ENCODE measurements at regions not wholly inside any gene's neighbourhood (a gene's known extent, or its start where the extent isn't known, plus 50 kb on each side); places are given as distances from the start of the nearest gene placed in this dataset.

- Histone ChIP-seq H3K27me3 (no peaks in the 10 kb centered on the region), H3K9me3 (no peaks in the 10 kb centered on the region), H3K4me3 (no peak overlapping the region), H3K27ac (no peak overlapping the region), H3K36me3 (no peaks in the 10 kb centered on the region), H3K4me1 (no peaks in the 10 kb centered on the region)
- no peak for DNase-seq
- intact Hi-C loops (cut with DNase I), result no loop called here
- 82 to 84% methylated on average over 4 of the region's 4 CpGs for WGBS, 2 donors
- no peak for TF ChIP-seq POLR2A (IDR thresholded peaks at IDR 0.05)
- TF ChIP-seq, protein P1, sequence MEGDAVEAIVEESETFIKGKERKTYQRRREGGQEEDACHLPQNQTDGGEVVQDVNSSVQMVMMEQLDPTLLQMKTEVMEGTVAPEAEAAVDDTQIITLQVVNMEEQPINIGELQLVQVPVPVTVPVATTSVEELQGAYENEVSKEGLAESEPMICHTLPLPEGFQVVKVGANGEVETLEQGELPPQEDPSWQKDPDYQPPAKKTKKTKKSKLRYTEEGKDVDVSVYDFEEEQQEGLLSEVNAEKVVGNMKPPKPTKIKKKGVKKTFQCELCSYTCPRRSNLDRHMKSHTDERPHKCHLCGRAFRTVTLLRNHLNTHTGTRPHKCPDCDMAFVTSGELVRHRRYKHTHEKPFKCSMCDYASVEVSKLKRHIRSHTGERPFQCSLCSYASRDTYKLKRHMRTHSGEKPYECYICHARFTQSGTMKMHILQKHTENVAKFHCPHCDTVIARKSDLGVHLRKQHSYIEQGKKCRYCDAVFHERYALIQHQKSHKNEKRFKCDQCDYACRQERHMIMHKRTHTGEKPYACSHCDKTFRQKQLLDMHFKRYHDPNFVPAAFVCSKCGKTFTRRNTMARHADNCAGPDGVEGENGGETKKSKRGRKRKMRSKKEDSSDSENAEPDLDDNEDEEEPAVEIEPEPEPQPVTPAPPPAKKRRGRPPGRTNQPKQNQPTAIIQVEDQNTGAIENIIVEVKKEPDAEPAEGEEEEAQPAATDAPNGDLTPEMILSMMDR (IDR thresholded peaks at IDR 0.05), result no peak
These were observed 1012.0 kb downstream of the FLRT2 start for GRCh38 chr14:86541972-86542371.

DNA sequence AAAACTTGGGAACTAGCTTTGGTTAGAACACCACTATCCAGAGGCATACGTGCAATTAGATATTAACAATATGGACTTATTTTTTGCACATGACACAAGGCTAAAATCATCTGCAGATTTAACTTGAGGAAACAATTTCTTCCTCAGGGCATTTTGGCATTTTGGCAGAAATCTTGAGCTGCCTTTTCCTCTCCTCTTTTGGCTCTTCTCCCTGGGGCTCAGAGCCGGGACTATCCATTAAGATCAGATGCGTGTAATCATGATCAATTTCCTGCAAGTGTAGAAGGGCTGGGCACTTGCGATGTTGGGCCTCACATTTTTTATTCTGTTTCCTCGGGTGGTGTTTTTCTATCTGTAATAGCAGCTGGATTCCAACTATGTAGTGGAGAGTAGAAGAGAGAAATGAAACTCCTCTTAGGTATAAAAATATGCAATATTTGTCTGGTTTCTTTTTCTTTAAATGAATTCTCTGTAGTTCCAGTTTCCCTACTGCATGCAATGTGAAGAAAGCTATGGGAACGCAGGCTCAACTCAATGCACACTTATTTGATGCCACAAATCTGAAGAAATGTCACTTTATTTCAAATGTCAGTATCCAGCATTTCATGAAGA is 1010.8 kb downstream of the FLRT2 start:
- TF ChIP-seq POLR2A (IDR thresholded peaks at IDR 0.05), result no peak
- TF ChIP-seq, protein P1 (IDR thresholded peaks at IDR 0.05), result no peak
- intact Hi-C loops (cut with DNase I), result no loop called here

DNA sequence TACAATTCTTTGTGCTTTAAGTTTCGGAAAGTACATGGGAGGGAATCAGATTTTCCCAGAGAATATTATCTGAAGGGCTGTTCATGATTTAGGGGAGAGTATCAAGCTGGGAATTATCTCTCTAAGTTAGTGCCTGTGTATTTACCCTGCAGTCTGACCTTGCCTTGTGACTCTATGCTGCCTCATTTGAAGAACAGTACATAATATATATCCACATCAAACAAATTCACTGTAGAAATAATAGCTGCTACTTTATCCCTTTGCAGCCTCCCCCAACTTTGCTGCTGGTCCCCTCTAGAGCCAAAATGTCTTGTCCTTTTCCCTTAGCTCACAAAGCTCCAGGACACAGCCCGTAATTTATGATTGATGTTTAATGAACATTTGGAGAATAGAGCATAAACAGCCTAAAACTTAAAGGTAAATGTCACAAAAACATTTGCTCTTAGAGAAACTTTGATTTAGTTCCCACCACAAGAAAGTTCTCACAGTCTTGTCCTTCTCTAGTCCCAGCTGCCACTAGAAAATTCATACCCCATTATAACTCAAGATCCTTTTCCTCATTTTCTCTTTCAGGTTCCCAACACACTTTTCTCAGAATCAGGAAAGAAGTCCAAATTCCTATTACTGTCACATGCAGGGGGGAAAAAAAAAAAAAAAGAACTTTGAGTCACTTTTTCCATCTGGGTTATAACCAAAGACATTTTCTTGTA is 1009.6 kb downstream of the FLRT2 start:
- H3K27ac ChIP-seq, result no peak overlapping the region
- DNase-seq, result no peak
- H3K36me3 ChIP-seq, result no peaks in the 10 kb centered on the region
- H3K27me3 ChIP-seq, result no peaks in the 10 kb centered on the region
- TF ChIP-seq, protein P1 (IDR thresholded peaks at IDR 0.05), result no peak
- intact Hi-C loops (cut with DNase I), result no loop called here
- no peaks in the 10 kb centered on the region for H3K4me1 ChIP-seq
- H3K4me3 ChIP-seq, result no peak overlapping the region
- 61 to 67% methylated on average over 2 of the region's 2 CpGs for WGBS, 2 donors
- no peaks in the 10 kb centered on the region for H3K9me3 ChIP-seq

More for the DNA sequence above, 1010.8 kb downstream of the FLRT2 start:
- 58 to 75% methylated on average over 6 of the region's 6 CpGs for WGBS, 2 donors
- no peaks in the 10 kb centered on the region for H3K9me3 ChIP-seq
- no peak for DNase-seq
- H3K36me3 ChIP-seq, result no peaks in the 10 kb centered on the region
- no peak overlapping the region for H3K4me3 ChIP-seq
- no peak overlapping the region for H3K27ac ChIP-seq
- H3K27me3 ChIP-seq, result no peaks in the 10 kb centered on the region
- no peaks in the 10 kb centered on the region for H3K4me1 ChIP-seq

DNA sequence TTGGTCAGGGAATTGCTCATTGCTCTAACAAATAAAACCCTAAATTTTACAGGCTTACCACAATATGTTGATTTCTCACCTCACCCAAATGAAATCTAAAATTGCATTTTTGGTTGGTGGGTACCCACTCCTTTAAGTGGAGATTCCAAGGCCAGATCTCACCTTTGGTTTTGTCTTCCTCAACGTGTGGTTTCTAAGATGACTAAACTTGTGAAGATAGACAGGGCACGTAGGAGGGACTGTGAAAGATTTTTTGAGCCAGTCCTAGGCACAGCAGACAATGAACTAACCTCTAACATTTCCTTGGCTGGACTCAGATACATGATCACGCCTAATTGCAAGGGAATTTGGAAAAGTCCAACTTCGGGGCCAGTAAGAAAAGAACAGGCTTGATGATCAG is 1003.9 kb downstream of the FLRT2 start:
- intact Hi-C loops (cut with DNase I), result no loop called here
- TF ChIP-seq, protein P1 (IDR thresholded peaks at IDR 0.05), result no peak
- TF ChIP-seq POLR2A (IDR thresholded peaks at IDR 0.05), result no peak
- no peaks in the 10 kb centered on the region for H3K36me3 ChIP-seq
- H3K4me3 ChIP-seq, result no peak overlapping the region
- H3K4me1 ChIP-seq, result no peaks in the 10 kb centered on the region
- WGBS, 2 donors, result 62 to 69% methylated on average over 4 of the region's 4 CpGs
- DNase-seq, result no peak
- H3K27me3 ChIP-seq, result no peaks in the 10 kb centered on the region
- H3K27ac ChIP-seq, result no peak overlapping the region
- peaks cover 0 to 5% (median 0%) of the 10 kb centered on the region in 3 donors for H3K9me3 ChIP-seq

DNA sequence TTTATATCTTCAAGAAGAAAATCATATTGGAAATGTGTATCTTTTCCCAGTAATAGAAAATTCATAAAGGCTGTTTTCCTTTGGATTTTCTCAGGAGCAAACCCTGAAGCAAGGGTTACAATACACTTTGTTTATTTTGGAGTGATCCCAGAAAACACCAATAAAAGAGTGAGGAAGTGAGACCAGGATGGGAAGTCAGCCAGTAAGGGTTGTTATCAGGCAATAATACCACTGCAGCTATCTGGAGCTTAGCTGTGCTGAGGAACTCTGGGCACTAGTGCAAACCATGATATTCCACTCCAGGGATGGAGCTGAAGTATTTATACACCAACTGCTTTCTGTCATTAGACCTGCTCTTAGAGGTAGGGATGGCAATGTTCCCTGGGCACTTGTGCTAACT is 1002.3 kb downstream of the FLRT2 start:
- H3K9me3 ChIP-seq, result peaks cover 0 to 5% (median 0%) of the 10 kb centered on the region in 3 donors
- TF ChIP-seq POLR2A (IDR thresholded peaks at IDR 0.05), result no peak
- TF ChIP-seq, protein P1 (IDR thresholded peaks at IDR 0.05), result no peak
- no peak overlapping the region for H3K27ac ChIP-seq
- H3K4me3 ChIP-seq, result no peak overlapping the region
- intact Hi-C loops (cut with DNase I), result no loop called here
- H3K27me3 ChIP-seq, result no peaks in the 10 kb centered on the region
- DNase-seq, result no peak
- no peaks in the 10 kb centered on the region for H3K36me3 ChIP-seq
- no peaks in the 10 kb centered on the region for H3K4me1 ChIP-seq

All from esophagus squamous epithelium (tissue), 5 donors.